ENCODE measurements at regions not wholly inside any gene's neighbourhood (a gene's known extent, or its start where the extent isn't known, plus 50 kb on each side); places are given as distances from the start of the nearest gene placed in this dataset.

- no peak for TF ChIP-seq CTCF (IDR thresholded peaks at IDR 0.05; ENCODE audit: low read length, missing control alignments)
- no peak for DNase-seq (ENCODE audit: low read depth)
- no peak overlapping the region for H3K4me3 ChIP-seq (replicated peaks; ENCODE audit: low read depth, low read length)
These were observed 63.5 kb upstream of the DMRT1 start for GRCh38 chr9:777978-778377.

- no peak overlapping the region for H3K4me3 ChIP-seq (replicated peaks; ENCODE audit: low read depth, low read length)
- no peak for TF ChIP-seq CTCF (IDR thresholded peaks at IDR 0.05; ENCODE audit: low read length, missing control alignments)
These were observed 57.3 kb upstream of the DMRT1 start for GRCh38 chr9:784202-784601.

GRCh38 chr9:784916-785315 lies 56.6 kb upstream of the DMRT1 start:
- DNase-seq (ENCODE audit: low read depth), result no peak
- TF ChIP-seq CTCF (IDR thresholded peaks at IDR 0.05; ENCODE audit: low read length, missing control alignments), result no peak
- no peak overlapping the region for H3K4me3 ChIP-seq (replicated peaks; ENCODE audit: low read depth, low read length)

More at GRCh38 chr9:784202-784601, 57.3 kb upstream of the DMRT1 start:
- DNase-seq (ENCODE audit: low read depth), result no peak

- TF ChIP-seq CTCF (IDR thresholded peaks at IDR 0.05; ENCODE audit: low read length, missing control alignments), result no peak
- no peak overlapping the region for H3K4me3 ChIP-seq (replicated peaks; ENCODE audit: low read depth, low read length)
- DNase-seq (ENCODE audit: low read depth), result no peak
These were observed 55.5 kb upstream of the DMRT1 start for GRCh38 chr9:785997-786396.

- no peak for DNase-seq (ENCODE audit: low read depth)
- no peak for TF ChIP-seq CTCF (IDR thresholded peaks at IDR 0.05; ENCODE audit: low read length, missing control alignments)
- no peak overlapping the region for H3K4me3 ChIP-seq (replicated peaks; ENCODE audit: low read depth, low read length)
These were observed 55.1 kb upstream of the DMRT1 start for GRCh38 chr9:786405-786804.

GRCh38 chr9:788777-789176 lies 52.7 kb upstream of the DMRT1 start:
- no peak overlapping the region for H3K4me3 ChIP-seq (replicated peaks; ENCODE audit: low read depth, low read length)
- TF ChIP-seq CTCF (IDR thresholded peaks at IDR 0.05; ENCODE audit: low read length, missing control alignments), result no peak
- no peak for DNase-seq (ENCODE audit: low read depth)
